OCI-LY1 (cell line): ENCODE measurements at regions not wholly inside any gene's neighbourhood (a gene's known extent, or its start where the extent isn't known, plus 50 kb on each side); places are given as distances from the start of the nearest gene placed in this dataset.

Experiments
- EZH2 ChIP-seq: fragments of 200-600 bp; sonication (generic), shearing (Covaris generic); IDR thresholded peaks from 2 replicates; pipeline ENCODE4 v1.8.0; 2017; ENCODE audit warnings: borderline replicate concordance, mixed run types, mild to moderate bottlenecking, antibody characterized with exemption, low read length, moderate library complexity, mixed read lengths
- TF ChIP-seq, protein P1 (sequence below): fragments of 200-600 bp; sonication (generic), shearing (Covaris generic); IDR thresholded peaks from 2 replicates; pipeline ENCODE4 v1.5.1; 2017; ENCODE audit warnings: mild to moderate bottlenecking, antibody characterized with exemption, low read length, moderate library complexity, mixed read lengths

DNA sequence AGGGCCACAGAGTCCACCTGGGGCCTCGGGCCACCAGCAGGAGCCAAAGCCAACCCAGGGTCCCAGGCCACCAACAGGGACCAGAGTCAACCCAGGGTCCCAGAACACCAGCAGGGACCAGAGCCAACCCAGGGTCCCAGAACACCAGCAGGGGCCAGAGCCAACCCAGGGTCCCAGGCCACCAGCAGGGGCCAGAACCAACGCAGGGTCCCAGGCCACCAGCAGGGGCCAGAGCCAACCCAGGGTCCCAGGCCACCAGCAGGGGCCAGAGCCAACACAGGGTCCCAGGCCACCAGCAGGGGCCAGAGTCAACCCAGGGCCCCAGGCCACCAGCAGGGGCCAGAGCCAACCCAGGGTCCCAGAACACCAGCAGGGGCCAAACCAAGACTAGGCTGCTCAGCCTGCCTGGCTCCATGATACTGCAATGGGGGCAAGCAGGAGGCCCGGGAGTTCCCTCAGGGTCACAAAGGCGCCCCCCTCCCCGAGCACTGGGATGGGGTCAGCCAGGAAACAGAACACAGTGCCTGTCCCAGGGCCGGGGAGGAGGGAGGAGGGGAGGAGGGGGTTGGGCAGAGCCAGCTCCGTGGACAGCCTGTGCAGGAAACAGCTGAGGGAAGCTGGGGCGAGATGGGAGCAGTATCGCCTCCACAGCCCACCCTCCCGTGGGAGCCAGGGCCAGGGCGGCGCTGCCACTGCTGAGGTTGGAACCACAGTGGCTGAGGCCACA, 62.0 kb upstream of the PRR5 start:
- TF ChIP-seq, protein P1, sequence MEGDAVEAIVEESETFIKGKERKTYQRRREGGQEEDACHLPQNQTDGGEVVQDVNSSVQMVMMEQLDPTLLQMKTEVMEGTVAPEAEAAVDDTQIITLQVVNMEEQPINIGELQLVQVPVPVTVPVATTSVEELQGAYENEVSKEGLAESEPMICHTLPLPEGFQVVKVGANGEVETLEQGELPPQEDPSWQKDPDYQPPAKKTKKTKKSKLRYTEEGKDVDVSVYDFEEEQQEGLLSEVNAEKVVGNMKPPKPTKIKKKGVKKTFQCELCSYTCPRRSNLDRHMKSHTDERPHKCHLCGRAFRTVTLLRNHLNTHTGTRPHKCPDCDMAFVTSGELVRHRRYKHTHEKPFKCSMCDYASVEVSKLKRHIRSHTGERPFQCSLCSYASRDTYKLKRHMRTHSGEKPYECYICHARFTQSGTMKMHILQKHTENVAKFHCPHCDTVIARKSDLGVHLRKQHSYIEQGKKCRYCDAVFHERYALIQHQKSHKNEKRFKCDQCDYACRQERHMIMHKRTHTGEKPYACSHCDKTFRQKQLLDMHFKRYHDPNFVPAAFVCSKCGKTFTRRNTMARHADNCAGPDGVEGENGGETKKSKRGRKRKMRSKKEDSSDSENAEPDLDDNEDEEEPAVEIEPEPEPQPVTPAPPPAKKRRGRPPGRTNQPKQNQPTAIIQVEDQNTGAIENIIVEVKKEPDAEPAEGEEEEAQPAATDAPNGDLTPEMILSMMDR: no peak
- no peak for TF ChIP-seq EZH2
